Lung (tissue), 11 donors: ENCODE measurements at regions not wholly inside any gene's neighbourhood (a gene's known extent, or its start where the extent isn't known, plus 50 kb on each side); places are given as distances from the start of the nearest gene placed in this dataset.

ENCODE experiments used
- ATAC-seq: fragments of 200-7000 bp; cut with Tn5 transposase; one replicate; pipeline ENCODE4 v1.9.1; 2020; ENCODE audit warnings: moderate number of reproducible peaks; ENCODE audit not compliant: insufficient read depth, low FRiP score
- DNase-seq, 3 donors: peaks; one replicate each; pipeline ENCODE4 v3.0.0-alpha.2; 2013 to 2017
- H3K27ac ChIP-seq, 2 donors: one replicate each; pipeline ENCODE4 v1.5.1; 2013; ENCODE audit warnings: mild to moderate bottlenecking in 2 of 2, moderate library complexity in 2 of 2, control low read depth in 1 of 2, inconsistent platforms in 1 of 2, low read depth in 1 of 2, low read length in 1 of 2
- H3K27me3 ChIP-seq, 3 donors: one replicate each; pipeline ENCODE4 v1.5.1; 2013; ENCODE audit warnings: low read length in 2 of 3; ENCODE audit not compliant: control insufficient read depth in 3 of 3, insufficient read depth in 3 of 3
- H3K36me3 ChIP-seq, 4 donors: one replicate each; pipeline ENCODE4 v1.5.1; 2013; ENCODE audit warnings: low read length in 4 of 4, mild to moderate bottlenecking in 1 of 4, moderate library complexity in 1 of 4; ENCODE audit not compliant: control insufficient read depth in 4 of 4, insufficient read depth in 4 of 4
- H3K4me1 ChIP-seq, 5 donors: one replicate each; pipeline ENCODE4 v1.5.1; 2013; ENCODE audit warnings: low read length in 5 of 5, mild to moderate bottlenecking in 2 of 5, moderate library complexity in 1 of 5; ENCODE audit not compliant: control insufficient read depth in 5 of 5, insufficient read depth in 5 of 5
- H3K4me3 ChIP-seq: one replicate; pipeline ENCODE4 v1.5.1; 2013; ENCODE audit warnings: mild to moderate bottlenecking, control low read depth, moderate library complexity
- H3K9ac ChIP-seq, 2 donors: one replicate each; pipeline ENCODE4 v1.5.1; 2013; ENCODE audit warnings: low read length in 2 of 2, control low read depth in 1 of 2; ENCODE audit not compliant: insufficient read depth in 1 of 2
- H3K9me3 ChIP-seq, 4 donors: one replicate each; pipeline ENCODE4 v1.5.1; 2013; ENCODE audit warnings: low read length in 3 of 4, mild to moderate bottlenecking in 1 of 4, moderate library complexity in 1 of 4; ENCODE audit not compliant: control insufficient read depth in 4 of 4, insufficient read depth in 3 of 4
- CTCF ChIP-seq: IDR thresholded peaks from 2 replicates; pipeline ENCODE4 v1.5.1; 2012; ENCODE audit warnings: mild to moderate bottlenecking; ENCODE audit errors: control extremely low read depth, extremely low read depth
- WGBS, 2 donors: extraction: QIAGEN DNeasy Blood & Tissue Kit; methylation state at CpG; one replicate each; pipeline ENCODE4 v1.1.7; 2013; 5-methylcytosine and 5-hydroxymethylcytosine counted together
- donor health status: control.
- donor health status: control.
- donor health status: Bipolar disorder and iron deficiency.
- donor health status: healthy.
- donor health status: DM: yes; HTN: yes; CAD: no.

GRCh38 chr2:225100269-225100668 lies 58.0 kb upstream of the DOCK10 start:
- Histone ChIP-seq H3K27me3 (no peaks in the 10 kb centered on the region), H3K9ac (no peak overlapping the region), H3K36me3 (no peaks in the 10 kb centered on the region), H3K9me3 (no peaks in the 10 kb centered on the region), H3K4me1 (no peaks in the 10 kb centered on the region), H3K27ac (no peak overlapping the region), H3K4me3 (no peak overlapping the region)
- ATAC-seq (peak; percentile 19), DNase-seq (peak in 2 of 3 donors; percentile 11 to 30)
- TF ChIP-seq CTCF: no peak
- 76 to 85% methylated on average over 1 of the region's 1 CpG for WGBS, 2 donors

DNA sequence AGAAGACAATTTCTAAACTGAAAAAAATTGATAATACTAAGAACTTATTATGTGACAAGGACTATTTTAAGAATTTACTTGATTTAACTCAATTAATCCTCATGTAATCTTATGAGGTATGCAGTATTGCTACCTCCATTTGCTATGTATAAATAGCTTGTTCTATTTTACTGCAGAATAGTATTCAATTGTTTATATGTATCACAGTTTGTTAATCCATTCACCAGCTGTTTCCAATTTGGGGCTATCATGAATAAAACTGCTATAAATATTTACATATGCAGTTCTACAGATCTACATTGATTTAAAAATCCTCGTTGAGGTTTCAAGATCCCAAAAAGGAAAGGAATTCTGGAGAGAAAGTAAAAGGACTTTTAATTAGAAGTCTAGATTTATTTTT lies 54.8 kb upstream of the DOCK10 start:
- H3K36me3 ChIP-seq: no peaks in the 10 kb centered on the region
- no peaks in the 10 kb centered on the region for H3K4me1 ChIP-seq
- no peak overlapping the region for H3K4me3 ChIP-seq
- 55 to 70% methylated on average over 1 of the region's 1 CpG for WGBS, 2 donors
- DNase-seq (peak in 2 of 3 donors; percentile 71 to 72), ATAC-seq (no peak)
- TF ChIP-seq CTCF: no peak
- no peaks in the 10 kb centered on the region for H3K9me3 ChIP-seq
- no peak overlapping the region for H3K27ac ChIP-seq
- H3K27me3 ChIP-seq: peaks cover 0 to 3% (median 0%) of the 10 kb centered on the region in 3 donors
- H3K9ac ChIP-seq: no peak overlapping the region
